Chondrocyte (in vitro differentiated cells): ENCODE measurements at regions not wholly inside any gene's neighbourhood (a gene's known extent, or its start where the extent isn't known, plus 50 kb on each side); places are given as distances from the start of the nearest gene placed in this dataset.

Source experiments
- DNase-seq: peaks from one replicate; pipeline ENCODE4 v3.0.0; 2021; ENCODE audit warnings: mixed read lengths, low spot score
- H3K27ac Mint-ChIP-seq: one replicate; pipeline ENCODE4 v1.8.0; 2021; ENCODE audit warnings: mild to moderate bottlenecking, moderate library complexity, mixed read lengths; ENCODE audit not compliant: unreplicated experiment
- H3K27me3 Mint-ChIP-seq: 2 replicates; pipeline ENCODE4 v1.8.0; 2021; ENCODE audit warnings: low read depth, mixed read lengths
- H3K36me3 Mint-ChIP-seq: 2 replicates; pipeline ENCODE4 v1.8.0; 2021; ENCODE audit warnings: low read depth, mixed read lengths
- H3K4me1 Mint-ChIP-seq: 2 replicates; pipeline ENCODE4 v1.8.0; 2021; ENCODE audit warnings: low read depth, mild to moderate bottlenecking, mixed read lengths
- H3K4me3 Mint-ChIP-seq: one replicate; pipeline ENCODE4 v1.8.0; 2021; ENCODE audit warnings: mild to moderate bottlenecking, moderate library complexity, mixed read lengths; ENCODE audit not compliant: unreplicated experiment
- H3K9me3 Mint-ChIP-seq: 2 replicates; pipeline ENCODE4 v1.8.0; 2021; ENCODE audit warnings: low read depth, mixed read lengths
- CTCF ChIP-seq: fragments of 200-600 bp; sonication (generic); IDR thresholded peaks from 2 replicates; pipeline ENCODE4 v1.5.0; 2021; ENCODE audit warnings: antibody characterized with exemption, mild to moderate bottlenecking, moderate library complexity

GRCh38 chr4:63349674-63350025 lies 1059.6 kb downstream of the TECRL start:
- H3K9me3 Mint-ChIP-seq = peaks cover 23% of the 10 kb centered on the region
- H3K27me3 Mint-ChIP-seq = no peaks in the 10 kb centered on the region
- TF ChIP-seq CTCF = no peak
- H3K4me1 Mint-ChIP-seq = no peaks in the 10 kb centered on the region
- peaks cover 6% of the 10 kb centered on the region for H3K36me3 Mint-ChIP-seq
- H3K4me3 Mint-ChIP-seq = no peak overlapping the region
- no peak for DNase-seq
- H3K27ac Mint-ChIP-seq = no peak overlapping the region

- DNase-seq = peak; percentile 86
- H3K36me3 Mint-ChIP-seq = peaks cover 6% of the 10 kb centered on the region
Observed at GRCh38 chr4:63348735-63349673, 1060.2 kb downstream of the TECRL start.

GRCh38 chr4:63325140-63325539 lies 1084.1 kb downstream of the TECRL start:
- peaks cover 20% of the 10 kb centered on the region for H3K36me3 Mint-ChIP-seq
- H3K9me3 Mint-ChIP-seq = peaks cover 30% of the 10 kb centered on the region
- H3K27me3 Mint-ChIP-seq = no peaks in the 10 kb centered on the region
- peak overlapping the region; percentile 0 for H3K4me3 Mint-ChIP-seq
- no peak for DNase-seq
- peaks cover 43% of the 10 kb centered on the region for H3K4me1 Mint-ChIP-seq
- H3K27ac Mint-ChIP-seq = peak overlapping the region; percentile 78
- no peak for TF ChIP-seq CTCF

More at GRCh38 chr4:63348735-63349673, 1060.2 kb downstream of the TECRL start:
- Mint-ChIP-seq H3K27me3 (no peaks in the 10 kb centered on the region), H3K4me3 (no peak overlapping the region), H3K4me1 (no peaks in the 10 kb centered on the region), H3K9me3 (peaks cover 20% of the 10 kb centered on the region), H3K27ac (no peak overlapping the region)
- no peak for TF ChIP-seq CTCF

- Mint-ChIP-seq H3K4me1 (peaks cover 14% of the 10 kb centered on the region), H3K36me3 (no peaks in the 10 kb centered on the region)
- no peak for TF ChIP-seq CTCF
Observed at GRCh38 chr4:63316633-63317032, 1092.6 kb downstream of the TECRL start.

GRCh38 chr4:63315651-63316050 lies 1093.6 kb downstream of the TECRL start:
- no peak overlapping the region for H3K4me3 Mint-ChIP-seq
- TF ChIP-seq CTCF = no peak
- no peaks in the 10 kb centered on the region for H3K36me3 Mint-ChIP-seq
- H3K27me3 Mint-ChIP-seq = no peaks in the 10 kb centered on the region
- peaks cover 7% of the 10 kb centered on the region for H3K9me3 Mint-ChIP-seq
- DNase-seq = no peak
- peak overlapping the region; percentile 9 for H3K27ac Mint-ChIP-seq
- peaks cover 12% of the 10 kb centered on the region for H3K4me1 Mint-ChIP-seq

More at GRCh38 chr4:63316633-63317032, 1092.6 kb downstream of the TECRL start:
- no peak for DNase-seq
- Mint-ChIP-seq H3K27me3 (no peaks in the 10 kb centered on the region), H3K9me3 (peaks cover 7% of the 10 kb centered on the region), H3K4me3 (no peak overlapping the region), H3K27ac (no peak overlapping the region)
